ENCODE measurements at regions not wholly inside any gene's neighbourhood (a gene's known extent, or its start where the extent isn't known, plus 50 kb on each side); places are given as distances from the start of the nearest gene placed in this dataset.
A peak's percentile ranks its signal among the peaks of the same experiment; 100 is the strongest.
"Not testable (repeated sequence)": the region's sequence is repeated elsewhere in the genome, so short reads cannot be mapped to it uniquely, and the experiment has no call there.

DNA sequence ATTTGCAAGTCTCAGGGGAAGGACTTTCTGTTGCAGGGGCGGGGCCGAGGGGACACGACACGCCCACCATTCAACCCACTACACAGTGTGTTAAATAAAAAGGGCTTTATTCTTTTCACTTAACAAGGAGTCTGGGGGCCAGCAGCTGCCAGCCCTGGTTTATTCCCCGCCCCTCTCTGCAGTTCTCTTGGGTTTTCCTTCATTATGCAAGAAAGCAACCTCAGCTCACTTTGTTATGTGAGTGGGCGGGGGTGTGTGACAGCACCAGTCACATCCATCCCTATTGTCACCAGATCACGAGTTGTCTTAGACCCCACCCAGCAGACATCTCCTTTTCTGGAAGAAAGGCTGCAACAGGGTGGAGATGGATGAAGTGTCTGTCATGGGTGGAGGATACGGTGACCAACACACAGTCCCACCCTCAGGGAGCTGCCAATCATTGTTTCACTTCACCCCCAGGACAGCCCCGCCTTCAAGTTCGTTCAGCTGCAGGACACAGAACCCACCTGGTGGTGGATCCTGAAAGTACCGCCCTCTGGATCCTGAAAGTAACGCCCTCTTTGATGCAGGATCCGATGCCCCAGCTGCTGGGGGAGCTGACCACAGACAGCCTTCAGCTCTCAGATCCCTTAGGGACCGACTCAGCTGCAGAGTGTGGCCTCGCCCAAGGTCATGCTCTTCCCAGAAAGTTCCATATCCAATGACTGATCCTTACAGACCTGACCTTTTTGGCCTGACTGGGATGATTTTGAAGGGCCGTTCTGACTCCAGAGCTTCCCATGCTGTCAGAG is 79.6 kb downstream of the SMIM20 start:
- H3K9me3 Mint-ChIP-seq: no peaks in the 10 kb centered on the region
- 71% methylated on average over 7 of the region's 16 CpGs for WGBS (ENCODE audit: insufficient coverage)
- H3K27ac Mint-ChIP-seq: no peak overlapping the region
- no peak overlapping the region for H3K4me3 Mint-ChIP-seq
- POLR2A ChIA-PET: no interaction called here
- no peaks in the 10 kb centered on the region for H3K36me3 Mint-ChIP-seq
- no peak overlapping the region for H3K27ac ChIP-seq (ENCODE audit: low read length)
- peak in 1 of 35 experiments; percentile 7 for DNase-seq
- no peaks in the 10 kb centered on the region for H3K27me3 Mint-ChIP-seq
- CTCF ChIA-PET: interaction anchor here in 1 of 2 donors (0.6 kb wide), 1 partner anchor 332 kb away, joined by 3 read pairs; no protein-coding TSS in a partner anchor
- H3K4me3 ChIP-seq (ENCODE audit: control insufficient read depth in 1 of 2, extremely low read depth in 1 of 2, low read length in 1 of 2): no peak overlapping the region
- H3K4me1 Mint-ChIP-seq: peaks cover 2 to 3% (median 3%) of the 10 kb centered on the region in 3 donors
- no peaks in the 10 kb centered on the region for H3K4me1 ChIP-seq (ENCODE audit: control insufficient read depth in 1 of 2, extremely low read depth in 1 of 2, insufficient read depth in 2 of 2, low read length in 2 of 2)
- H3K36me3 ChIP-seq (ENCODE audit: control insufficient read depth in 2 of 2, extremely low read depth in 1 of 2, insufficient read depth in 1 of 2, low read length in 1 of 2): no peaks in the 10 kb centered on the region
- peaks cover 0 to 8% of the 10 kb centered on the region in 2 experiments for H3K27me3 ChIP-seq (replicated peaks in 1 of 2; ENCODE audit: control insufficient read depth in 2 of 2, extremely low read depth in 1 of 2, insufficient read depth in 2 of 2, low read length in 1 of 2)
- H3K9me3 ChIP-seq: no peaks in the 10 kb centered on the region
- no peak for ATAC-seq (replicated peaks in 1 of 4)

DNA sequence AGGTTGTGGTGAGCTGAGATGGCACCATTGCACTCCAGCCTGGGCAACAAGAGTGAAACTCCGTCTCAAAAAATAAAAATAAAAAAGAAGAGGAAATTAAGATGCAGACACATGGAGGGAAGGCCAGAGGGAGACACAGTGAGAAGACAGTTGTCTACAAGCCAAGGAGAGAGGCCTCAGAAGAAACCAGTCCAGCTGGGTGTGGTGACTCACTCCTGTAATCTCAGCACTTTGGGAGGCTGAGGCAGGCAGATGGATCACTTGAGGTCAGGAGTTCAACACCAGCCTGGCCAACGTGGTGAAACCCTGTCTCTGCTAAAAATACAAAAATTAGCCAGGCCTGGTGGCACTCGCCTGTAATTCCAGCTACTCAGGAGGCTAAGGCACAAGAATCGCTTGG is 80.6 kb downstream of the SMIM20 start:
- H3K27ac Mint-ChIP-seq; DNase-seq; H3K36me3 ChIP-seq (ENCODE audit: control insufficient read depth in 2 of 2, extremely low read depth in 1 of 2, insufficient read depth in 1 of 2, low read length in 1 of 2); H3K4me3 Mint-ChIP-seq; H3K36me3 Mint-ChIP-seq; H3K27me3 Mint-ChIP-seq; H3K4me3 ChIP-seq (ENCODE audit: control insufficient read depth in 1 of 2, extremely low read depth in 1 of 2, low read length in 1 of 2); H3K27ac ChIP-seq (ENCODE audit: low read length); H3K4me1 ChIP-seq (ENCODE audit: control insufficient read depth in 1 of 2, extremely low read depth in 1 of 2, insufficient read depth in 2 of 2, low read length in 2 of 2); H3K9me3 ChIP-seq; H3K4me1 Mint-ChIP-seq; POLR2A ChIA-PET; H3K9me3 Mint-ChIP-seq; CTCF ChIA-PET; H3K27me3 ChIP-seq (replicated peaks in 1 of 2; ENCODE audit: control insufficient read depth in 2 of 2, extremely low read depth in 1 of 2, insufficient read depth in 2 of 2, low read length in 1 of 2); ATAC-seq (replicated peaks in 1 of 4): not testable (repeated sequence)
- 76% methylated on average over 4 of the region's 4 CpGs for WGBS (ENCODE audit: insufficient coverage)

DNA sequence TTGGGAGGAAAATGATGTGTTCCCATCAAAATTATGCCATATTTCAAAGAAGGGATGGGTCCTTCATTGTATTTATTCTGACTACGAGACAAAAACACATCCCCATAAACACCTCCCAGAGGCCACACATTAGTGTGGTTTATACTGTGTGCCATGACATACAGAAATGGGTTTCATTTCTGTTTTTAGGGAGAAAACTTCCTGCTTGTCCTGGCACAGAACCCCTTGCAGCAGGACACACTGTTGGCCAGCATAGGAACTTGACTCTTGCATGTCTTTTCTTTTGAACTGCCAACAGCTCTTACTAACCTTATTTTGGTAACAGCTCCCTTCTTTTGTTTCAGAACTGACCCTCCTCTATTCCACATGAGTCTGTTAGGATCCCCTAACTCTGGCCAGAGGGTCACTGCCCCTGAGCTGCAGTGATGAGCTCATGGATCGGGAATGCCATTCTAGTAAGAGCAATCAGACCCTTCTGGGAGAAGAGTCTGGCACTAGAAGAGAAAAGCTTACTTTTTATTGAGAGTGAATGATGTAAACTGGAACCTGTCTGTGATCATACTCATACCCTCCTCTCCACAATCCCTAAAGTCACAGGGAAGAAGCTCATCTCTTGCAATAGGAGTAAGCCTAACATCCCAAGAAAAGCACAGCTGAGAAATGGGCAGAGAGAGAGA is 86.4 kb downstream of the SMIM20 start:
- CTCF ChIA-PET: no interaction called here
- H3K4me1 Mint-ChIP-seq: no peaks in the 10 kb centered on the region
- H3K27me3 Mint-ChIP-seq: peaks cover 0 to 8% of the 10 kb centered on the region in 2 donors
- no peak overlapping the region for H3K27ac ChIP-seq (ENCODE audit: low read length)
- no peaks in the 10 kb centered on the region for H3K4me1 ChIP-seq (ENCODE audit: control insufficient read depth in 1 of 2, extremely low read depth in 1 of 2, insufficient read depth in 2 of 2, low read length in 2 of 2)
- H3K4me3 Mint-ChIP-seq: no peak overlapping the region
- ATAC-seq (replicated peaks in 1 of 4) (no peak), DNase-seq (no peak)
- H3K36me3 Mint-ChIP-seq: no peaks in the 10 kb centered on the region
- H3K36me3 ChIP-seq (ENCODE audit: control insufficient read depth in 2 of 2, extremely low read depth in 1 of 2, insufficient read depth in 1 of 2, low read length in 1 of 2): no peaks in the 10 kb centered on the region
- H3K9me3 ChIP-seq: no peaks in the 10 kb centered on the region
- no peak overlapping the region for H3K27ac Mint-ChIP-seq
- POLR2A ChIA-PET: no interaction called here
- peaks cover 0 to 17% of the 10 kb centered on the region in 2 experiments for H3K27me3 ChIP-seq (replicated peaks in 1 of 2; ENCODE audit: control insufficient read depth in 2 of 2, extremely low read depth in 1 of 2, insufficient read depth in 2 of 2, low read length in 1 of 2)
- no peak overlapping the region for H3K4me3 ChIP-seq (ENCODE audit: control insufficient read depth in 1 of 2, extremely low read depth in 1 of 2, low read length in 1 of 2)
- H3K9me3 Mint-ChIP-seq: no peaks in the 10 kb centered on the region
- WGBS (ENCODE audit: insufficient coverage): no CpG with 5 or more reads among the region's 2 CpGs

GRCh38 chr4:26001413-26001812 is 87.4 kb downstream of the SMIM20 start:
- Histone ChIP-seq H3K4me3 (ENCODE audit: control insufficient read depth in 1 of 2, extremely low read depth in 1 of 2, low read length in 1 of 2) (no peak overlapping the region), H3K9me3 (no peaks in the 10 kb centered on the region), H3K27ac (ENCODE audit: low read length) (no peak overlapping the region), H3K4me1 (ENCODE audit: control insufficient read depth in 1 of 2, extremely low read depth in 1 of 2, insufficient read depth in 2 of 2, low read length in 2 of 2) (no peaks in the 10 kb centered on the region), H3K36me3 (ENCODE audit: control insufficient read depth in 2 of 2, extremely low read depth in 1 of 2, insufficient read depth in 1 of 2, low read length in 1 of 2) (no peaks in the 10 kb centered on the region), H3K27me3 (replicated peaks in 1 of 2; ENCODE audit: control insufficient read depth in 2 of 2, extremely low read depth in 1 of 2, insufficient read depth in 2 of 2, low read length in 1 of 2) (peaks cover 0 to 14% of the 10 kb centered on the region in 2 experiments)
- Mint-ChIP-seq H3K4me1 (no peaks in the 10 kb centered on the region), H3K36me3 (no peaks in the 10 kb centered on the region), H3K27ac (no peak overlapping the region), H3K27me3 (peaks cover 5 to 10% of the 10 kb centered on the region in 2 donors), H3K4me3 (no peak overlapping the region), H3K9me3 (peaks cover 0 to 4% (median 0%) of the 10 kb centered on the region in 3 donors)
- no peak for DNase-seq
- CTCF ChIA-PET: no interaction called here
- ATAC-seq (replicated peaks in 1 of 4): no peak
- WGBS (ENCODE audit: insufficient coverage): 65% methylated on average over 2 of the region's 3 CpGs
- POLR2A ChIA-PET: no interaction called here

DNA sequence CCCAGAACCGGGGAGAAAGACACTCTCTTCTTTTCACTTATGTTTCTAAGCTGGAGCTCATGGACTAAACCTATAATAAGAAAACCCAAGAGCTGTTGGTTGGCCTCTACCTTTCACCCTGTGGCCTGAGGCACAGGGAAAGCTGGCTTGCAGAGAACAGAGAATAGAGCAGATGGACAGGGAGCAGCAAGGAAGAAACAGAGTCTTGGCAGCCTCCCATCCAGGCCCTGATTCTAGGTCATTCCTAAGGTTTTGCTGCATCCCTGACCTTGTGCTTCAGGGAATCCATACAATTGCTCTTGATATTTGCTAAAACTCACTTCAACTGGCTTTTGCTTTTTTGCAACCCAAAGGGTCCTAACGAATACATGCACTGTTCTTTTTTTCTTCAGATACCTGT is 87.8 kb downstream of the SMIM20 start:
- H3K4me1 ChIP-seq (ENCODE audit: control insufficient read depth in 1 of 2, extremely low read depth in 1 of 2, insufficient read depth in 2 of 2, low read length in 2 of 2): no peaks in the 10 kb centered on the region
- no peak overlapping the region for H3K27ac ChIP-seq (ENCODE audit: low read length)
- H3K4me3 ChIP-seq (ENCODE audit: control insufficient read depth in 1 of 2, extremely low read depth in 1 of 2, low read length in 1 of 2): no peak overlapping the region
- WGBS (ENCODE audit: insufficient coverage): 71% methylated on average over 1 of the region's 2 CpGs
- DNase-seq (no peak), ATAC-seq (replicated peaks in 1 of 4) (no peak)
- Mint-ChIP-seq H3K9me3 (peaks cover 0 to 4% (median 0%) of the 10 kb centered on the region in 3 donors), H3K36me3 (no peaks in the 10 kb centered on the region), H3K4me3 (no peak overlapping the region), H3K27me3 (peaks cover 5 to 10% of the 10 kb centered on the region in 2 donors), H3K4me1 (no peaks in the 10 kb centered on the region), H3K27ac (no peak overlapping the region)
- no peaks in the 10 kb centered on the region for H3K36me3 ChIP-seq (ENCODE audit: control insufficient read depth in 2 of 2, extremely low read depth in 1 of 2, insufficient read depth in 1 of 2, low read length in 1 of 2)
- POLR2A ChIA-PET: no interaction called here
- H3K27me3 ChIP-seq (replicated peaks in 1 of 2; ENCODE audit: control insufficient read depth in 2 of 2, extremely low read depth in 1 of 2, insufficient read depth in 2 of 2, low read length in 1 of 2): peaks cover 0 to 14% of the 10 kb centered on the region in 2 experiments
- H3K9me3 ChIP-seq: no peaks in the 10 kb centered on the region
- CTCF ChIA-PET: no interaction called here

GRCh38 chr4:26003056-26003455 is 89.0 kb downstream of the SMIM20 start:
- Histone ChIP-seq H3K4me1 (ENCODE audit: control insufficient read depth in 1 of 2, extremely low read depth in 1 of 2, insufficient read depth in 2 of 2, low read length in 2 of 2) (no peaks in the 10 kb centered on the region), H3K9me3 (no peaks in the 10 kb centered on the region), H3K4me3 (ENCODE audit: control insufficient read depth in 1 of 2, extremely low read depth in 1 of 2, low read length in 1 of 2) (no peak overlapping the region), H3K36me3 (ENCODE audit: control insufficient read depth in 2 of 2, extremely low read depth in 1 of 2, insufficient read depth in 1 of 2, low read length in 1 of 2) (no peaks in the 10 kb centered on the region), H3K27ac (ENCODE audit: low read length) (no peak overlapping the region), H3K27me3 (replicated peaks in 1 of 2; ENCODE audit: control insufficient read depth in 2 of 2, extremely low read depth in 1 of 2, insufficient read depth in 2 of 2, low read length in 1 of 2) (peaks cover 0 to 14% of the 10 kb centered on the region in 2 experiments)
- Mint-ChIP-seq H3K27ac (no peak overlapping the region), H3K4me3 (no peak overlapping the region), H3K36me3 (no peaks in the 10 kb centered on the region), H3K9me3 (peaks cover 0 to 4% (median 0%) of the 10 kb centered on the region in 3 donors), H3K4me1 (no peaks in the 10 kb centered on the region), H3K27me3 (peaks cover 5 to 10% of the 10 kb centered on the region in 2 donors)
- no peak for ATAC-seq (replicated peaks in 1 of 4)
- ChIA-PET POLR2A (no interaction called here), CTCF (no interaction called here)
- DNase-seq: no peak
- 100% methylated on average over 1 of the region's 2 CpGs for WGBS (ENCODE audit: insufficient coverage)
